ENCODE measurements at regions not wholly inside any gene's neighbourhood (a gene's known extent, or its start where the extent isn't known, plus 50 kb on each side); places are given as distances from the start of the nearest gene placed in this dataset.
"Not testable (repeated sequence)": the region's sequence is repeated elsewhere in the genome, so short reads cannot be mapped to it uniquely, and the experiment has no call there.

GRCh38 chr6:170089963-170090362 is 200.9 kb downstream of the DLL1 start:
- no peaks in the 10 kb centered on the region for H3K36me3 ChIP-seq
- no peaks in the 10 kb centered on the region for H3K9me3 ChIP-seq
- TF ChIP-seq POLR2AphosphoS5 (IDR thresholded peaks at IDR 0.05) (no peak), CTCF (IDR thresholded peaks at IDR 0.05) (no peak), EP300 (IDR thresholded peaks at IDR 0.05) (no peak)
- H3K27ac ChIP-seq: no peak overlapping the region
- no peak overlapping the region for H3K4me3 ChIP-seq
- H3K4me1 ChIP-seq: peaks cover 0 to 35% (median 7%) of the 10 kb centered on the region in 3 donors
- WGBS, 2 donors (ENCODE audit: low coverage in 1 of 2): 54 to 70% methylated on average over 6 to 9 of the region's 11 CpGs
- ATAC-seq: no peak
- no peaks in the 10 kb centered on the region for H3K27me3 ChIP-seq

- Histone ChIP-seq H3K27me3 (no peaks in the 10 kb centered on the region), H3K4me1 (peaks cover 0 to 37% (median 7%) of the 10 kb centered on the region in 3 donors), H3K36me3 (no peaks in the 10 kb centered on the region), H3K4me3 (no peak overlapping the region), H3K27ac (no peak overlapping the region), H3K9me3 (no peaks in the 10 kb centered on the region)
- ATAC-seq: no peak
- WGBS, 2 donors (ENCODE audit: low coverage in 1 of 2): 100% methylated on average over 1 of the region's 20 CpGs; no CpG with 5 or more reads in 1 of the 2 donors
- TF ChIP-seq CTCF (IDR thresholded peaks at IDR 0.05): no peak
- TF ChIP-seq POLR2A (IDR thresholded peaks at IDR 0.05): no peak
- no peak for TF ChIP-seq POLR2AphosphoS5 (IDR thresholded peaks at IDR 0.05)
- TF ChIP-seq EP300 (IDR thresholded peaks at IDR 0.05): no peak
Measured at GRCh38 chr6:170088582-170088955, 202.3 kb downstream of the DLL1 start.

- TF ChIP-seq POLR2AphosphoS5 (IDR thresholded peaks at IDR 0.05) (no peak), POLR2A (IDR thresholded peaks at IDR 0.05) (no peak), EP300 (IDR thresholded peaks at IDR 0.05) (no peak), CTCF (IDR thresholded peaks at IDR 0.05) (no peak)
- H3K4me3 ChIP-seq: peak overlapping the region in 1 of 2 donors; percentile 10
Measured at GRCh38 chr6:170087941-170088581, 202.8 kb downstream of the DLL1 start.

GRCh38 chr6:170087421-170087780 is 203.5 kb downstream of the DLL1 start:
- ATAC-seq: not testable (repeated sequence)
- WGBS, 2 donors (ENCODE audit: low coverage in 1 of 2): no CpG with 5 or more reads among the region's 25 CpGs
- H3K27ac ChIP-seq: peak overlapping the region in 3 of 4 donors; percentile 72 to 85 (median 81)

More at GRCh38 chr6:170087941-170088581, 202.8 kb downstream of the DLL1 start:
- Histone ChIP-seq H3K36me3 (no peaks in the 10 kb centered on the region), H3K27me3 (no peaks in the 10 kb centered on the region), H3K9me3 (no peaks in the 10 kb centered on the region), H3K4me1 (peaks cover 0 to 37% (median 7%) of the 10 kb centered on the region in 3 donors), H3K27ac (no peak overlapping the region)
- 75 to 77% methylated on average over 4 to 7 of the region's 36 CpGs for WGBS, 2 donors (ENCODE audit: low coverage in 1 of 2)
- no peak for ATAC-seq

GRCh38 chr6:170086639-170087420 is 204.0 kb downstream of the DLL1 start:
- Histone ChIP-seq H3K4me3 (no peak overlapping the region), H3K4me1 (peaks cover 0 to 37% (median 7%) of the 10 kb centered on the region in 3 donors), H3K27me3 (no peaks in the 10 kb centered on the region), H3K27ac (peak overlapping the region; percentile 0 to 85 (median 76)), H3K9me3 (no peaks in the 10 kb centered on the region), H3K36me3 (no peaks in the 10 kb centered on the region)
- no peak for TF ChIP-seq EP300 (IDR thresholded peaks at IDR 0.05)
- TF ChIP-seq CTCF (IDR thresholded peaks at IDR 0.05): no peak
- TF ChIP-seq POLR2A (IDR thresholded peaks at IDR 0.05): no peak
- TF ChIP-seq POLR2AphosphoS5 (IDR thresholded peaks at IDR 0.05): no peak
- WGBS, 2 donors (ENCODE audit: low coverage in 1 of 2): 83 to 87% methylated on average over 11 to 32 of the region's 49 CpGs
- ATAC-seq: no peak

More at GRCh38 chr6:170087421-170087780, 203.5 kb downstream of the DLL1 start:
- H3K36me3 ChIP-seq, H3K4me3 ChIP-seq, H3K9me3 ChIP-seq, H3K27me3 ChIP-seq: not testable (repeated sequence)
- peaks cover 0 to 37% (median 7%) of the 10 kb centered on the region in 3 donors for H3K4me1 ChIP-seq

Data from gastroesophageal sphincter (tissue), 4 donors.